Uterus (tissue), 3 donors: ENCODE measurements at regions not wholly inside any gene's neighbourhood (a gene's known extent, or its start where the extent isn't known, plus 50 kb on each side); places are given as distances from the start of the nearest gene placed in this dataset.

ENCODE experiments used
- DNase-seq, 2 donors: peaks; one replicate each; pipeline ENCODE4 v3.0.0-alpha.2; 2019 to 2020
- H3K27ac ChIP-seq, 2 donors: fragments of 200-600 bp; sonication (generic); 1 replicate in 1 of 2; 2 replicates in 1 of 2; pipeline ENCODE4 v1.5.1; 2016 to 2018
- H3K27me3 ChIP-seq, 2 donors: fragments of 200-600 bp; sonication (generic); one replicate each; pipeline ENCODE4 v1.5.1; 2018 to 2019; ENCODE audit warnings: control low read depth in 1 of 2
- H3K36me3 ChIP-seq, 2 donors: fragments of 200-600 bp; sonication (generic); one replicate each; pipeline ENCODE4 v1.5.1; 2019; ENCODE audit warnings: control low read depth in 1 of 2
- H3K4me1 ChIP-seq, 2 donors: fragments of 200-600 bp; sonication (generic); one replicate each; pipeline ENCODE4 v1.5.1; 2018 to 2019; ENCODE audit warnings: control low read depth in 1 of 2
- H3K4me3 ChIP-seq, 2 donors: fragments of 200-600 bp; sonication (generic); 1 replicate in 1 of 2; 2 replicates in 1 of 2; pipeline ENCODE4 v1.5.1; 2018 to 2019; ENCODE audit warnings: mild to moderate bottlenecking in 1 of 2
- H3K9me3 ChIP-seq, 2 donors: fragments of 200-600 bp; sonication (generic); one replicate each; pipeline ENCODE4 v1.5.1; 2019; ENCODE audit warnings: control low read depth in 1 of 2
- POLR2A ChIP-seq, 2 donors: fragments of 450-650 bp; IDR thresholded peaks; one replicate each; pipeline ENCODE4 v1.6.1; 2016; ENCODE audit warnings: antibody characterized with exemption in 2 of 2, mild to moderate bottlenecking in 1 of 2, moderate library complexity in 1 of 2
- intact Hi-C: fragments of 100-400 bp; cut with DNase I; formaldehyde crosslinking; loops from one replicate; pipeline ENCODE4 v1.15.1; 2023; ENCODE audit warnings: low total_unique reads
- TF ChIP-seq, protein P1 (sequence below), 4 experiments: fragments of 200-600 bp in 2 of 4; fragments of 450-650 bp in 2 of 4; sonication (generic) in 2 of 4; IDR thresholded peaks; one replicate each; pipeline ENCODE4 v1.5.1; 2016 to 2019; ENCODE audit warnings: antibody characterized with exemption in 4 of 4, mild to moderate bottlenecking in 2 of 4, moderate library complexity in 1 of 4
- donor health status: DM: yes; HTN: yes; CAD: no.

DNA sequence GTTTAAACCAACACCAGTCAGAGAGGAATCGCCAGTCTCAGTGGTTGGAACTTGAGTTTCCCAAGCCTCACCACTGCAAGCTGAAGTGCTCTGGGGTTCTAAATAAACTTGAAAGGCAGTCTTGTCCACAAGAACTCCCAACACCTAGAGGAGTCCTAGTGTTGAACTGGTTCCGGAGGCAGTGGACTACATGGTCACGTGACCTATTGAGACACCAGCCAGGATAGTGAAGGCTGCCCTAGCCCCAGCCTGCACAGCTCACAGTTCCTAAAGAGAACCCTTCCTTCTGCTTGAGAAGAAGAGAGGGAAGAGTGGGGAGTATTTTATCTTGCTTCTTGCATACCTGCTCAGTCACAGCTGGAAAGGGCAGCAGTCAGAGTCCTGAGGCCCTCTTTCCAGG lies 1012.7 kb upstream of the ADGRL3 start:
- no peak for DNase-seq
- intact Hi-C loops: no loop called here
- H3K36me3 ChIP-seq: no peaks in the 10 kb centered on the region
- no peaks in the 10 kb centered on the region for H3K27me3 ChIP-seq
- no peaks in the 10 kb centered on the region for H3K9me3 ChIP-seq
- no peak overlapping the region for H3K27ac ChIP-seq
- no peak for TF ChIP-seq POLR2A (IDR thresholded peaks at IDR 0.05)
- TF ChIP-seq, protein P1, sequence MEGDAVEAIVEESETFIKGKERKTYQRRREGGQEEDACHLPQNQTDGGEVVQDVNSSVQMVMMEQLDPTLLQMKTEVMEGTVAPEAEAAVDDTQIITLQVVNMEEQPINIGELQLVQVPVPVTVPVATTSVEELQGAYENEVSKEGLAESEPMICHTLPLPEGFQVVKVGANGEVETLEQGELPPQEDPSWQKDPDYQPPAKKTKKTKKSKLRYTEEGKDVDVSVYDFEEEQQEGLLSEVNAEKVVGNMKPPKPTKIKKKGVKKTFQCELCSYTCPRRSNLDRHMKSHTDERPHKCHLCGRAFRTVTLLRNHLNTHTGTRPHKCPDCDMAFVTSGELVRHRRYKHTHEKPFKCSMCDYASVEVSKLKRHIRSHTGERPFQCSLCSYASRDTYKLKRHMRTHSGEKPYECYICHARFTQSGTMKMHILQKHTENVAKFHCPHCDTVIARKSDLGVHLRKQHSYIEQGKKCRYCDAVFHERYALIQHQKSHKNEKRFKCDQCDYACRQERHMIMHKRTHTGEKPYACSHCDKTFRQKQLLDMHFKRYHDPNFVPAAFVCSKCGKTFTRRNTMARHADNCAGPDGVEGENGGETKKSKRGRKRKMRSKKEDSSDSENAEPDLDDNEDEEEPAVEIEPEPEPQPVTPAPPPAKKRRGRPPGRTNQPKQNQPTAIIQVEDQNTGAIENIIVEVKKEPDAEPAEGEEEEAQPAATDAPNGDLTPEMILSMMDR (IDR thresholded peaks at IDR 0.05): no peak
- no peaks in the 10 kb centered on the region for H3K4me1 ChIP-seq
- H3K4me3 ChIP-seq: no peak overlapping the region

DNA sequence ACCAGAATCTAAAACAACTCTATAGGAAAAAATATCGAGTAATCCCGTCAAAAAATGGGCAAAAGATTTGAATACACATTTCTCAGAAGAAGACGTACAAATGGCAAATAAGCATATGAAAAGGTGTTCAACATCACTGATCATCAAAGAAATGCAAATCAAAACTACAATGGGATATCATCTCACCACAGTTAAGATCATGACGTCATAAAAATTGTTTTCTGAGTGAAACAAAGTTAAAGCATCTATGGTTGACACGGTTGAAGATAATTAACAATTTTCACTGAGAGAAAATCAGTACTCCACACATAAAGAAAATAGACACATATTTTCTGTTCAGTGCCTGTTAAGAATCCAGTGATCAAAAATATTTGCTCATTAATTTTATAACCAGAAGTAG lies 1010.8 kb upstream of the ADGRL3 start:
- no peaks in the 10 kb centered on the region for H3K27me3 ChIP-seq
- H3K4me1 ChIP-seq: no peaks in the 10 kb centered on the region
- H3K27ac ChIP-seq: no peak overlapping the region
- no peaks in the 10 kb centered on the region for H3K9me3 ChIP-seq
- no peak overlapping the region for H3K4me3 ChIP-seq
- intact Hi-C loops: no loop called here
- TF ChIP-seq POLR2A (IDR thresholded peaks at IDR 0.05): no peak
- TF ChIP-seq, protein P1 (IDR thresholded peaks at IDR 0.05): no peak
- DNase-seq: no peak
- no peaks in the 10 kb centered on the region for H3K36me3 ChIP-seq

DNA sequence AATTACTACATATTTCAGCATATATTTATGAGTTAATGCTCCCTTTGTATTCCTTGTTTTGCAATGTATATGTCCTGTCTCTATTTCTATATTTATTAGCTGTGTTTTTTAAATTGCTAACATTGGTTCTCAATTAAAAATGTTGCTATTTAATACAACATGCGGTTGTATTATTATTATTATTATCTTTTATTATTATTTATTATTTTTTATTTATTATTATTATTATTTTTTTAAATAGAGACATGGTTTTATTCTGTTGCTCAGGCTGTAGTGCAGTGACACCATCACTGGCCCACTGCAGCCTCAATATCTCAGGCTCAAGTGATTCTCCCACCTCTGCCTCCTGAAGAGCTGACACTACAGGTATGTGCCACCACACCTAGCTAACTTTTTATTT lies 1005.9 kb upstream of the ADGRL3 start:
- H3K9me3 ChIP-seq: no peaks in the 10 kb centered on the region
- intact Hi-C loops: no loop called here
- no peak for DNase-seq
- H3K4me3 ChIP-seq: no peak overlapping the region
- H3K27me3 ChIP-seq: no peaks in the 10 kb centered on the region
- no peaks in the 10 kb centered on the region for H3K4me1 ChIP-seq
- no peak overlapping the region for H3K27ac ChIP-seq
- no peaks in the 10 kb centered on the region for H3K36me3 ChIP-seq
- TF ChIP-seq POLR2A (IDR thresholded peaks at IDR 0.05): no peak
- TF ChIP-seq, protein P1 (IDR thresholded peaks at IDR 0.05): no peak

DNA sequence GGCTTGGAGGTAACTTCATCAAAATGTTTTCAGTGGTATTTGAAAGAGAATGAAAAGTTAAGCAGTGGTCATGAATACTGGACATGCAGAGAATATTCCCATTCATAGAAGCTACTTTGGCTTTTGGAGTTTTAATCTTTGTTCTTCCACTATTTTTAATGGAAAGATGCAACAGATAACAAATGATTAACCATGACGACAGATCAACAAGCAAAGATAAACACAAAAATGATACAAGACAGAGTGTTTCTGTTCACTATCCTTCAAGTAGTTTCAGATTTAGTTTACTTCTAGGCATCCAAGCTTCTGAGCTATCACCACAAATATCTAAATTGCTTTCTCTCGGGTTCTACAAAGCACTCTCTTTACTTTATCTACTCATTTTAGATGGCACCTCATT lies 1004.9 kb upstream of the ADGRL3 start:
- intact Hi-C loops: no loop called here
- no peaks in the 10 kb centered on the region for H3K9me3 ChIP-seq
- no peaks in the 10 kb centered on the region for H3K27me3 ChIP-seq
- H3K36me3 ChIP-seq: no peaks in the 10 kb centered on the region
- H3K4me3 ChIP-seq: no peak overlapping the region
- TF ChIP-seq POLR2A (IDR thresholded peaks at IDR 0.05): no peak
- TF ChIP-seq, protein P1 (IDR thresholded peaks at IDR 0.05): no peak
- H3K27ac ChIP-seq: no peak overlapping the region
- no peak for DNase-seq
- H3K4me1 ChIP-seq: no peaks in the 10 kb centered on the region

DNA sequence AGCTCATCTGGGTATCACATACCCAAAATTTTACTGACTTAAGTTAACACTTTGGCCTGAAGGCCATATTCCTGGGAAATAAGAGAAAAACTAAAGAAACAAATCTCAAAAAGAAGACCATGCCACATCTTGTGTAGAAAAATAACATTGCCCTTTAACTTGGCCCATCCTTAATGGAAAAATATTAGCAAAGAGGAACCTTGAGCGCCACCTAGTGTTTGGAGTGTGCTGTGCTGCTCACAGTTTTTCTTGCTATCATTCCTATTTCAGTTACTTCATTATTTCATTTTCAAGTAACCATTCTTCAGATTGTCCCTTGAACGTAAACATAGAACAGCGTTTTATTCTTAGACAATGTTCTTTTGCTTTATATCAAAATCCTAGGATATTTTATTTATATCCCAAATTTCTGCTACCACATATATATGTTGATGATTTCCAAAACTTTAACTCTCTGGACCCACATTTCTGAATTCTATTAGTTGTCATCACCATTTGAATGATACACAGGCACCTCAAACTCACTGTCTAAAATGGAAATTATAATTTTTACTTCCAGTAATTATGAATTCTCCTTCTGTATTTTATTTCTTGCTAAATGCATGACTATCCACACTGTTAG lies 999.0 kb upstream of the ADGRL3 start:
- H3K9me3 ChIP-seq: no peaks in the 10 kb centered on the region
- H3K27me3 ChIP-seq: no peaks in the 10 kb centered on the region
- intact Hi-C loops: no loop called here
- DNase-seq: no peak
- peaks cover 0 to 2% of the 10 kb centered on the region in 2 donors for H3K36me3 ChIP-seq
- no peak overlapping the region for H3K4me3 ChIP-seq
- no peaks in the 10 kb centered on the region for H3K4me1 ChIP-seq
- TF ChIP-seq POLR2A (IDR thresholded peaks at IDR 0.05): no peak
- TF ChIP-seq, protein P1 (IDR thresholded peaks at IDR 0.05): peak; percentile 21 to 39 (median 26)
- H3K27ac ChIP-seq: no peak overlapping the region
